Prostate gland (tissue), 2 donors: ENCODE measurements at regions not wholly inside any gene's neighbourhood (a gene's known extent, or its start where the extent isn't known, plus 50 kb on each side); places are given as distances from the start of the nearest gene placed in this dataset.

Source experiments
- CTCF ChIP-seq, 4 experiments: fragments of 200-600 bp in 2 of 4; fragments of 450-650 bp in 2 of 4; sonication (generic) in 2 of 4; IDR thresholded peaks; 1 replicate in 3 of 4; 2 replicates in 1 of 4; pipeline ENCODE4 v1.5.1; 2016 to 2019; ENCODE audit warnings: antibody characterized with exemption in 4 of 4, mild to moderate bottlenecking in 2 of 4, moderate library complexity in 2 of 4
- POLR2A ChIP-seq: fragments of 450-650 bp; IDR thresholded peaks from one replicate; pipeline ENCODE4 v1.6.1; 2016; ENCODE audit warnings: antibody characterized with exemption, mild to moderate bottlenecking

- TF ChIP-seq CTCF (IDR thresholded peaks at IDR 0.05) (peak in 2 of 4 experiments; percentile 37 to 56), POLR2A (no peak)
Observed at GRCh38 chr1:47624531-47624930, 186.7 kb downstream of the FOXD2 start.
